Esophagus squamous epithelium (tissue), 5 donors: ENCODE measurements at regions not wholly inside any gene's neighbourhood (a gene's known extent, or its start where the extent isn't known, plus 50 kb on each side); places are given as distances from the start of the nearest gene placed in this dataset.

Experiments used
- DNase-seq: peaks from one replicate; lab custom pipeline; 2025; lab: John Stamatoyannopoulos, UW
- H3K27ac ChIP-seq, 4 donors: fragments of 200-600 bp; sonication (generic); one replicate each; pipeline ENCODE4 v1.5.1; 2016 to 2019; ENCODE audit warnings: mild to moderate bottlenecking in 1 of 4
- H3K27me3 ChIP-seq, 4 donors: fragments of 200-600 bp; sonication (generic); 1 replicate in 3 of 4; 2 replicates in 1 of 4; pipeline versions ENCODE4 v1.5.1 to v1.6.0; 2017 to 2021; ENCODE audit warnings: antibody characterized with exemption in 1 of 4
- H3K36me3 ChIP-seq, 3 donors: fragments of 200-600 bp; sonication (generic); one replicate each; pipeline ENCODE4 v1.5.1; 2016 to 2019
- H3K4me1 ChIP-seq, 3 donors: fragments of 200-600 bp; sonication (generic); one replicate each; pipeline ENCODE4 v1.5.1; 2017 to 2019
- H3K4me3 ChIP-seq, 4 donors: fragments of 200-600 bp; sonication (generic); 1 replicate in 3 of 4; 2 replicates in 1 of 4; pipeline ENCODE4 v1.5.1; 2016 to 2019; ENCODE audit warnings: mild to moderate bottlenecking in 2 of 4, moderate library complexity in 1 of 4
- H3K9me3 ChIP-seq, 3 donors: fragments of 200-600 bp; sonication (generic); one replicate each; pipeline ENCODE4 v1.5.1; 2016 to 2019
- POLR2A ChIP-seq, 4 donors: fragments of 450-650 bp; IDR thresholded peaks; one replicate each; pipeline ENCODE4 v1.6.1; 2017; ENCODE audit warnings: antibody characterized with exemption in 4 of 4, mild to moderate bottlenecking in 4 of 4, moderate library complexity in 3 of 4
- WGBS, 2 donors: methylation state at CpG; one replicate each; pipeline ENCODE4 v1.1.5; 2018; 5-methylcytosine and 5-hydroxymethylcytosine counted together
- intact Hi-C: fragments of 100-400 bp; cut with DNase I; formaldehyde crosslinking; loops from one replicate; pipeline ENCODE4 v1.15.0; 2022
- TF ChIP-seq, protein P1 (sequence below), 6 experiments: fragments of 450-650 bp in 4 of 6; fragments of 200-600 bp in 2 of 6; sonication (generic) in 2 of 6; IDR thresholded peaks; one replicate each; pipeline ENCODE4 v1.5.1; 2016 to 2019; ENCODE audit warnings: antibody characterized with exemption in 6 of 6, mild to moderate bottlenecking in 4 of 6, moderate library complexity in 4 of 6
- donor health status: DM: yes; HTN: yes; CAD: no.

DNA sequence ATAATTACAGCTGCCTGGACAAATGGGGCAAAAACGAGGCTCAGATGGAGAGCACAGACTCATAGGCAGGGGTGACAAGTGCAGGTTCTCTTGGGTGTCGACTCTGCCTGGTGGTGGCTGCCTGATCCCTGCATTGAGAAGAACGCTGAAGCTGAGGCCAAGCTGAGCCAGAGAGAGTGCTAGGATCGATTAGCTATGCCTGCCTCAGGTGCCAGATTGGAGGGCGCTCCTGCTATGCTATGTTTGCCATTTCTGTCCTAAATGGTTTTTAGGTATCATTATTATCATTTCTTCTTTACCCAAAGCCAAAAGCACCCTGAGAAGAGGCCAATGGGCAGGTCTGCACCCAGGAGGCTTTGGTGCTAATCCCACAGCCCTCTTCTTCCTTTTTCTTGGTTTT lies 53.9 kb upstream of the SLC6A11 start:
- no peaks in the 10 kb centered on the region for H3K36me3 ChIP-seq
- TF ChIP-seq, protein P1, sequence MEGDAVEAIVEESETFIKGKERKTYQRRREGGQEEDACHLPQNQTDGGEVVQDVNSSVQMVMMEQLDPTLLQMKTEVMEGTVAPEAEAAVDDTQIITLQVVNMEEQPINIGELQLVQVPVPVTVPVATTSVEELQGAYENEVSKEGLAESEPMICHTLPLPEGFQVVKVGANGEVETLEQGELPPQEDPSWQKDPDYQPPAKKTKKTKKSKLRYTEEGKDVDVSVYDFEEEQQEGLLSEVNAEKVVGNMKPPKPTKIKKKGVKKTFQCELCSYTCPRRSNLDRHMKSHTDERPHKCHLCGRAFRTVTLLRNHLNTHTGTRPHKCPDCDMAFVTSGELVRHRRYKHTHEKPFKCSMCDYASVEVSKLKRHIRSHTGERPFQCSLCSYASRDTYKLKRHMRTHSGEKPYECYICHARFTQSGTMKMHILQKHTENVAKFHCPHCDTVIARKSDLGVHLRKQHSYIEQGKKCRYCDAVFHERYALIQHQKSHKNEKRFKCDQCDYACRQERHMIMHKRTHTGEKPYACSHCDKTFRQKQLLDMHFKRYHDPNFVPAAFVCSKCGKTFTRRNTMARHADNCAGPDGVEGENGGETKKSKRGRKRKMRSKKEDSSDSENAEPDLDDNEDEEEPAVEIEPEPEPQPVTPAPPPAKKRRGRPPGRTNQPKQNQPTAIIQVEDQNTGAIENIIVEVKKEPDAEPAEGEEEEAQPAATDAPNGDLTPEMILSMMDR (IDR thresholded peaks at IDR 0.05): no peak
- TF ChIP-seq POLR2A (IDR thresholded peaks at IDR 0.05): no peak
- DNase-seq: no peak
- H3K27ac ChIP-seq: no peak overlapping the region
- intact Hi-C loops: loop anchor here (10.0 kb wide), 1 partner anchor 183 kb away; no protein-coding TSS in a partner anchor
- H3K9me3 ChIP-seq: no peaks in the 10 kb centered on the region
- no peak overlapping the region for H3K4me3 ChIP-seq
- 49 to 79% methylated on average over 5 of the region's 5 CpGs for WGBS, 2 donors
- peaks cover 0 to 6% (median 0%) of the 10 kb centered on the region in 3 donors for H3K4me1 ChIP-seq
- H3K27me3 ChIP-seq: peaks cover 0 to 91% (median 0%) of the 10 kb centered on the region in 4 donors

DNA sequence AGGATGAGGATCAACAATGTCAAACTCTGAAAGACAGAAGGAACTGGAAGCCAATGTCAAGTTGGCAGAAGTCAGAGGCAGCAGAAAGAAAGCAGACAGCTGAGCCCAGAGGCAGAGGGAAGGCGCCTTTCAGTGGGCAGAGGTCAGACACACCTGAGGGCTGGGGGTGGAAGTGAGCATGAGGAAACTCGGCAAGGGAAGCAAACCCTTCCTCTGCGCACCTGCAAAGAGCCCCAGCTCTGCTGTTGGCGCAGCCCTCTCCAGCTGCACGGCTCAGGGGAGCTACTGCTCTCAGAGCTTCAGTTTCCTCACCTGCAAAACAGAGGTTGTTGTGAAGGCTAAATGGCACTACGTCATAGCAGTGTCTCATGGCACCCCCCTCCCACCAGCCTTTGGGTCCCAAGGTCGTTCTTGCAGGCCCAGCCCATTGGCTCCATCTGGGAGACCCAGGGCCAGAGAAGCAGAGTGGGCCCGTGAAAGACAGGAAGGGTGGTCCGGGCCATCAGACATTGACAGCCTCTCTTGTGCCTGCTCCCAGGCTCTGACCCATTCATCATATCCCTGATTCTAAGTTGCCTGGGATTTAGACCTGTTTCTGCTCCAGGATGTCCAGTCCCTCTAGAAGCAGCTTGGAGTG lies 53.3 kb upstream of the SLC6A11 start:
- H3K36me3 ChIP-seq: no peaks in the 10 kb centered on the region
- WGBS, 2 donors: 49 to 72% methylated on average over 4 of the region's 9 CpGs
- intact Hi-C loops: loop anchor here (10.0 kb wide), 1 partner anchor 182 kb away; no protein-coding TSS in a partner anchor
- peaks cover 0 to 88% (median 0%) of the 10 kb centered on the region in 4 donors for H3K27me3 ChIP-seq
- no peak for TF ChIP-seq POLR2A (IDR thresholded peaks at IDR 0.05)
- TF ChIP-seq, protein P1 (IDR thresholded peaks at IDR 0.05): no peak
- peaks cover 0 to 4% (median 0%) of the 10 kb centered on the region in 3 donors for H3K4me1 ChIP-seq
- H3K9me3 ChIP-seq: no peaks in the 10 kb centered on the region
- no peak overlapping the region for H3K27ac ChIP-seq
- no peak overlapping the region for H3K4me3 ChIP-seq
- no peak for DNase-seq

DNA sequence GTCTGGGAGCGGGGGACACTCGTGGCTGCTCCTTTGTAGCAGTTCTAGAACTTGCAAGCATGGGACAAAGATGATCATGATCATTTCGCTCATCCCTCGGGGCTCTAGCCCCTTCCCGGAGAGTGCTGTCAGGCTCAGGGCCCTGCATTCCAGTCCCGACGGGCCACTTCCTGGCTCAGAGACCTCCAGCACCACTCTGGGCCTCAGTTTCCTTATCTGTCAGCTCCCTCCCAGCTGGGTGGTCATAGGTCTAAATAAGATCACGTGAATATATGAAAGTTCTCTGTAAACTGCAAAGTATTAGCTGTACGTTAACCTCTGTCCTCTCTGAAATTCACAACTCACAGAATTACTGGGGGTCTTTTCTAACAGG lies 52.8 kb upstream of the SLC6A11 start:
- TF ChIP-seq, protein P1 (IDR thresholded peaks at IDR 0.05): no peak
- no peak for TF ChIP-seq POLR2A (IDR thresholded peaks at IDR 0.05)
- no peak for DNase-seq
- WGBS, 2 donors: 86 to 89% methylated on average over 7 to 8 of the region's 9 CpGs
- Histone ChIP-seq H3K27me3 (peaks cover 0 to 82% (median 0%) of the 10 kb centered on the region in 4 donors), H3K4me1 (no peaks in the 10 kb centered on the region), H3K27ac (no peak overlapping the region), H3K36me3 (no peaks in the 10 kb centered on the region), H3K9me3 (no peaks in the 10 kb centered on the region), H3K4me3 (no peak overlapping the region)
- intact Hi-C loops: loop anchor here (10.0 kb wide), 1 partner anchor 182 kb away; no protein-coding TSS in a partner anchor

DNA sequence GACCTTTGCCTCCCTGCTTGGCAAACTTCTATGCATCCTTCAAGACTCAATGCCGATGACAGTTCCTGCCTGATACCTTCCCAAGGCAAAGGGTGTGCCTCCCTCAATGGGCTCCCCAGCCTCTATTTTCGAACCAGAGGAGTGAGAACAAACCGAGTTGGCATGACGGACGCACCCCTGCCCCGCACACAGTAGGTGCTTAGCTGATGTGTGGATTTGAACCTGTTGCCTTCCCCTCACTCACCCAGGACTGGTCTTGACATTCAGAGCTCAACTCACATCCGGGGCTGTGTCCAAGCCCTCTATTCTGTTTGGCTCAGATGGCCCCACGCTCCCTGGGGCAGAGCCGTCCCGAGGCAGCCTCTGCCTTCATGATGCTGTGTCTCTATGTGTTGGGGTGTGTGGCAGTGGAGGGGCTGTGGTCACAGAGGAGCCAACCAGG lies 52.2 kb upstream of the SLC6A11 start:
- no peaks in the 10 kb centered on the region for H3K9me3 ChIP-seq
- intact Hi-C loops: loop anchor here (10.0 kb wide), 1 partner anchor 181 kb away; no protein-coding TSS in a partner anchor
- no peak overlapping the region for H3K27ac ChIP-seq
- no peak for DNase-seq
- 84 to 94% methylated on average over 2 to 7 of the region's 10 CpGs for WGBS, 2 donors
- H3K36me3 ChIP-seq: no peaks in the 10 kb centered on the region
- no peak overlapping the region for H3K4me3 ChIP-seq
- no peaks in the 10 kb centered on the region for H3K4me1 ChIP-seq
- no peak for TF ChIP-seq POLR2A (IDR thresholded peaks at IDR 0.05)
- H3K27me3 ChIP-seq: peaks cover 0 to 80% (median 0%) of the 10 kb centered on the region in 4 donors

DNA sequence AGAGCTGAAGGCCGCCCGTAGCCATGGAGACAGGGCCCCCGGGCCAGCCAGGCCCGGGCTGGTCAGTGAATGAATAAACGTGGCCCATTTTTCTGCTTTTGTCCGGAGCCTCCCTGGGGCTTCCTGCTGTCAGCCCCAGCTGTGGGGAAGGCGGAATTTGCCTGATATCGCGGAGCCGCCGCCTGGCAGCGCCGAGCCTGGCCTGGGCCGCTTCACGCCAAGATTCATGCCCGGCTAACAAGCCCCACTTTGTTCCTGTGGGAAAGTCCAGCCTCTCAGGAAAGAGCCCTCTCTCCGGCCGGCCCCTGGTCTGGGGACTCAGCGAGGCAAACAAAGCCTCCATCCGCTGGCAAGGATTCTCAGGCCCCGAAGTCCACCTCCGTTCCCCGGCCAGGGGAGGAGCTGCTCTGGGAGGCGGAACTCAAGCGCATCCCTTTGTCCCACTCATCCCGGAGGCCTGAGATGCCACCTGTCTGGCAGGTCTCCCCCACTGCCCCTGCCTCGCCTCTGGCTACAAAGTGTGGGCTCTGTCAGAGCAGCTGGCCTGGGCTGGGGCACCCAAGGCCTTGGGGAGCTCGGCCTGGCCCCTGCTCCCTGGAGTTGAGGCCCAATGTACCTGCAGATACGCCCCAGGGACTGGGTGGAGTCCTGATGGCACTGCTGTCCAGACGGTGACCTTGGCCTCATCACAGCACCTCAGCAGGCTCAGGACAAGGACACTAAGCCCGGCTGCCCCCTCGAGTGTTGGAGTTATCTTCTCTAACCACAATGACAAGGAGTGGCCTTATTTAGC lies 51.6 kb upstream of the SLC6A11 start:
- Histone ChIP-seq H3K4me3 (no peak overlapping the region), H3K4me1 (no peaks in the 10 kb centered on the region), H3K27ac (no peak overlapping the region), H3K36me3 (no peaks in the 10 kb centered on the region), H3K27me3 (peaks cover 0 to 79% (median 0%) of the 10 kb centered on the region in 4 donors), H3K9me3 (no peaks in the 10 kb centered on the region)
- WGBS, 2 donors: 49% methylated on average over 17 of the region's 32 CpGs; no CpG with 5 or more reads in 1 of the 2 donors
- intact Hi-C loops: loop anchor here (10.0 kb wide), 1 partner anchor 180 kb away; no protein-coding TSS in a partner anchor
- DNase-seq: no peak
- TF ChIP-seq POLR2A (IDR thresholded peaks at IDR 0.05): no peak
- TF ChIP-seq, protein P1 (IDR thresholded peaks at IDR 0.05): no peak
